ENCODE measurements at regions not wholly inside any gene's neighbourhood (a gene's known extent, or its start where the extent isn't known, plus 50 kb on each side); places are given as distances from the start of the nearest gene placed in this dataset.
"Not testable (repeated sequence)": the region's sequence is repeated elsewhere in the genome, so short reads cannot be mapped to it uniquely, and the experiment has no call there.

GRCh38 chr7:1342090-1342640 is 109.5 kb downstream of the UNCX start:
- no peak for DNase-seq

- DNase-seq, result no peak
Measured at GRCh38 chr7:1343551-1343950, 110.9 kb downstream of the UNCX start.

GRCh38 chr7:1344421-1344820 is 111.7 kb downstream of the UNCX start:
- DNase-seq, result no peak

- DNase-seq, result no peak
Measured at GRCh38 chr7:1344981-1345701, 112.5 kb downstream of the UNCX start.

GRCh38 chr7:1345796-1346755 is 113.2 kb downstream of the MICALL2 start:
- no peak for DNase-seq

- no peak for DNase-seq
Measured at GRCh38 chr7:1346851-1347250, 112.4 kb downstream of the MICALL2 start.

- DNase-seq, result no peak
Measured at GRCh38 chr7:1348096-1348822, 111.0 kb downstream of the MICALL2 start.

GRCh38 chr7:1348823-1349335 is 110.4 kb downstream of the MICALL2 start:
- no peak for DNase-seq

GRCh38 chr7:1349351-1349761 is 109.9 kb downstream of the MICALL2 start:
- no peak for DNase-seq

- DNase-seq, result no peak
Measured at GRCh38 chr7:1351881-1352625, 107.2 kb downstream of the MICALL2 start.

- no peak for DNase-seq
Measured at GRCh38 chr7:1352656-1353271, 106.5 kb downstream of the MICALL2 start.

- no peak for DNase-seq
Measured at GRCh38 chr7:1354661-1355567, 104.4 kb downstream of the MICALL2 start.

GRCh38 chr7:1355568-1356340 is 103.5 kb downstream of the MICALL2 start:
- no peak for DNase-seq

GRCh38 chr7:1356853-1357252 is 102.4 kb downstream of the MICALL2 start:
- DNase-seq, result not testable (repeated sequence)

GRCh38 chr7:1357260-1357600 is 102.0 kb downstream of the MICALL2 start:
- DNase-seq, result not testable (repeated sequence)

GRCh38 chr7:1357601-1358271 is 101.5 kb downstream of the MICALL2 start:
- no peak for DNase-seq

- DNase-seq, result no peak
Measured at GRCh38 chr7:1358376-1359050, 100.8 kb downstream of the MICALL2 start.

- no peak for DNase-seq
Measured at GRCh38 chr7:1359051-1359400, 100.2 kb downstream of the MICALL2 start.
